ENCODE measurements at regions not wholly inside any gene's neighbourhood (a gene's known extent, or its start where the extent isn't known, plus 50 kb on each side); places are given as distances from the start of the nearest gene placed in this dataset.

DNA sequence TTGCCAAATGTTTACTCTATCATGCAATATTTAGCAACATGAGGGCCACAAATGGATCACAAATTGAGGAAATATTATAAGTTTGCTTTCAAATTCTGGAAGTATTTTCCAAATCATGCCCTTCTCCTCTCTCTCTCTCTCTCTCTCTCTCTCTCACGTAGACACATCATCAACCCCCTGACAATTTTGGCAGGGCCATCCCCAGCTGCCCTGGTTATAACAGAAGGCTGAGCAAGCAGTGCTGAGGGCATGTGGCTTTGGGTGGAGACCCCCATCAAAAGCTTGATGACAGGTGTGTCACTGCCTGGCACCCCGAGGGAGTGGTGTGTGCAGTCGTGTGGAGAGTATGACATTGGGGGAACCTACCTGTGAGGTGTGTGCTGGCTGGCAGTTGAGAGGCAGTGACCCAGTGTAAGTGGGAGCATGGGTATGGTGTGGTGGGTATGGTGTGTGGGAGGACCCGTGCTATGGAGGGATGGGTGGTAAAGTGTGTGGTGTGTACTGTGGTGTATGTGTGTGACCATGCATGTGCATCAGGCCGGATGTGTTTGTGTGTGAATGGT lies 224.5 kb downstream of the TTC32 start:
- Histone ChIP-seq H3K4ac (ENCODE audit: low read depth, low read length) (no peak overlapping the region), H3K23ac (ENCODE audit: insufficient read length, low read depth, low read length) (no peak overlapping the region), H3K27me3 (ENCODE audit: insufficient read depth, low read length) (no peaks in the 10 kb centered on the region), H2BK20ac (ENCODE audit: low read depth, low read length, poor library complexity, severe bottlenecking) (no peak overlapping the region), H3K4me2 (ENCODE audit: insufficient read depth, insufficient read length, low read length) (no peak overlapping the region), H4K20me1 (ENCODE audit: control insufficient read depth, insufficient read depth, insufficient read length) (no peaks in the 10 kb centered on the region), H2BK5ac (ENCODE audit: insufficient read length, low read length) (no peak overlapping the region), H3T11ph (ENCODE audit: low read length) (no peak overlapping the region), H2BK15ac (ENCODE audit: low read depth, low read length) (no peak overlapping the region), H4K5ac (ENCODE audit: insufficient read length, low read depth, low read length) (no peak overlapping the region), H3K9ac (ENCODE audit: extremely low read depth, insufficient read length, low read length) (no peak overlapping the region), H2AK5ac (ENCODE audit: insufficient read length, low read length) (no peak overlapping the region), H3K18ac (ENCODE audit: insufficient read length, low read depth, low read length) (no peak overlapping the region), H4K91ac (ENCODE audit: insufficient read length, low read depth, low read length) (no peak overlapping the region), H3K14ac (ENCODE audit: insufficient read depth, low read length) (no peak overlapping the region), H4K8ac (replicated peaks; ENCODE audit: insufficient read length, low read depth, low read length) (no peak overlapping the region), H3K79me1 (ENCODE audit: insufficient read depth, low read depth, low read length, poor library complexity, severe bottlenecking) (no peaks in the 10 kb centered on the region), H2BK12ac (ENCODE audit: insufficient read length, low read depth, low read length) (no peak overlapping the region), H3K56ac (ENCODE audit: insufficient read length, low read depth, low read length) (no peak overlapping the region), H3K23me2 (ENCODE audit: insufficient read length, low read depth, low read length, poor library complexity, severe bottlenecking) (no peaks in the 10 kb centered on the region), H3K27ac (ENCODE audit: insufficient read length, low read depth, low read length) (no peak overlapping the region), H2AFZ (ENCODE audit: low read length) (no peak overlapping the region), H3K9me3 (ENCODE audit: control insufficient read depth, low read depth, low read length) (no peaks in the 10 kb centered on the region), H3K79me2 (ENCODE audit: insufficient read depth, low read length) (no peaks in the 10 kb centered on the region), H3K4me1 (ENCODE audit: insufficient read depth, low read length) (no peaks in the 10 kb centered on the region), H2BK120ac (ENCODE audit: low read depth, low read length, poor library complexity, severe bottlenecking) (no peak overlapping the region)
- H3K27me3 Mint-ChIP-seq (ENCODE audit: low read depth) = peaks cover 2% of the 10 kb centered on the region; the same call in 1 of the 2 replicates
- TF ChIP-seq, protein P1, sequence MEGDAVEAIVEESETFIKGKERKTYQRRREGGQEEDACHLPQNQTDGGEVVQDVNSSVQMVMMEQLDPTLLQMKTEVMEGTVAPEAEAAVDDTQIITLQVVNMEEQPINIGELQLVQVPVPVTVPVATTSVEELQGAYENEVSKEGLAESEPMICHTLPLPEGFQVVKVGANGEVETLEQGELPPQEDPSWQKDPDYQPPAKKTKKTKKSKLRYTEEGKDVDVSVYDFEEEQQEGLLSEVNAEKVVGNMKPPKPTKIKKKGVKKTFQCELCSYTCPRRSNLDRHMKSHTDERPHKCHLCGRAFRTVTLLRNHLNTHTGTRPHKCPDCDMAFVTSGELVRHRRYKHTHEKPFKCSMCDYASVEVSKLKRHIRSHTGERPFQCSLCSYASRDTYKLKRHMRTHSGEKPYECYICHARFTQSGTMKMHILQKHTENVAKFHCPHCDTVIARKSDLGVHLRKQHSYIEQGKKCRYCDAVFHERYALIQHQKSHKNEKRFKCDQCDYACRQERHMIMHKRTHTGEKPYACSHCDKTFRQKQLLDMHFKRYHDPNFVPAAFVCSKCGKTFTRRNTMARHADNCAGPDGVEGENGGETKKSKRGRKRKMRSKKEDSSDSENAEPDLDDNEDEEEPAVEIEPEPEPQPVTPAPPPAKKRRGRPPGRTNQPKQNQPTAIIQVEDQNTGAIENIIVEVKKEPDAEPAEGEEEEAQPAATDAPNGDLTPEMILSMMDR (conservative IDR thresholded peaks at IDR 0.05) = no peak
- H3K4me3 Mint-ChIP-seq = no peak overlapping the region
- no CpG with 5 or more reads among the region's 5 CpGs for WGBS (ENCODE audit: extremely low coverage, insufficient read length, low lambda C conversion rate)
- no peaks in the 10 kb centered on the region for H3K9me3 Mint-ChIP-seq
- no peak for DNase-seq
- H3K36me3 Mint-ChIP-seq (ENCODE audit: insufficient read depth in 1 of 3, low read depth in 3 of 3) = no peaks in the 10 kb centered on the region
- no peaks in the 10 kb centered on the region for H3K4me1 Mint-ChIP-seq
- H3K27ac Mint-ChIP-seq = no peak overlapping the region; a peak in 1 of 7 replicates

Data from H9 (cell line).